K562 (cell line): ENCODE measurements at regions not wholly inside any gene's neighbourhood (a gene's known extent, or its start where the extent isn't known, plus 50 kb on each side); places are given as distances from the start of the nearest gene placed in this dataset.

ENCODE experiments used
- ATAC-seq: fragments of 200-7000 bp; cut with Tn5 transposase; 3 replicates; pipeline ENCODE4 v1.9.1; 2020; ENCODE audit warnings: moderate library complexity
- BruUV-seq: library from RNA; stranded (reverse); fragments of 400-500 nt; replicated peaks from 2 replicates; lab custom pipeline; 2021; lab: Mats Ljungman, UMichigan
- CTCF ChIA-PET: fragments of 300-600 bp; formaldehyde crosslinking; extraction: SDS; loops from one replicate; lab custom pipeline; 2021; ENCODE audit warnings: low intra/inter-chr PET ratio; lab: Yijun Ruan, JAX
- POLR2A ChIA-PET: fragments of 300-600, 350-650 bp; sonication (Branson Sonifier 250); formaldehyde crosslinking; extraction: SDS; loops from one replicate; lab custom pipeline; 2021; ENCODE audit warnings: antibody characterized with exemption, inconsistent platforms; lab: Yijun Ruan, JAX
- DNase-seq, 4 experiments: peaks; one replicate each; pipeline versions ENCODE4 v3.0.0 to v3.0.0-alpha.2; 2011 to 2018; ENCODE audit warnings: low spot score in 3 of 4, mixed read lengths in 3 of 4; ENCODE audit errors: extremely low read depth in 1 of 4
- FAIRE-seq: peaks from 2 replicates; lab custom pipeline; 2011; peaks lifted over from hg19 to GRCh38; lab: Jason Lieb, UNC
- H2AFZ ChIP-seq: 2 replicates; pipeline ENCODE4 v1.6.0; 2011; ENCODE audit warnings: low read depth, low read length, control low read depth, inconsistent platforms
- H3K27ac ChIP-seq: fragments of 200-600 bp; 3 replicates; pipeline ENCODE4 v1.8.0; 2011; ENCODE audit warnings: low read depth, mild to moderate bottlenecking, control low read depth, inconsistent platforms, low read length, moderate library complexity, mixed read lengths; ENCODE audit errors: extremely low read depth
- H3K27me3 ChIP-seq, 2 experiments: fragments of 300-600 bp in 1 of 2; 2 replicates in 1 of 2; 3 replicates in 1 of 2; pipeline versions ENCODE4 v1.6.0 to v1.8.0; 2011; ENCODE audit warnings: inconsistent platforms in 2 of 2, low read length in 2 of 2, mild to moderate bottlenecking in 1 of 2, mixed read lengths in 1 of 2, moderate library complexity in 1 of 2; ENCODE audit not compliant: control insufficient read depth in 2 of 2, insufficient read depth in 2 of 2
- H3K36me3 ChIP-seq: fragments of 300-600 bp; 3 replicates; pipeline ENCODE4 v1.8.0; 2011; ENCODE audit warnings: mild to moderate bottlenecking, low read length, inconsistent platforms; ENCODE audit not compliant: control insufficient read depth, insufficient read depth
- H3K4me1 ChIP-seq, 2 experiments: fragments of 200-600 bp in 1 of 2; replicated peaks in 1 of 2; 2 replicates in 1 of 2; 3 replicates in 1 of 2; pipeline versions ENCODE4 v1.5.1 to v1.8.0; 2011; ENCODE audit warnings: inconsistent platforms in 2 of 2, low read length in 2 of 2, mild to moderate bottlenecking in 1 of 2, mixed read lengths in 1 of 2, moderate library complexity in 1 of 2; ENCODE audit not compliant: control insufficient read depth in 2 of 2, insufficient read depth in 2 of 2
- H3K4me2 ChIP-seq: 2 replicates; pipeline ENCODE4 v1.6.1; 2011; ENCODE audit warnings: low read length, control low read depth, inconsistent platforms, mixed read lengths; ENCODE audit not compliant: insufficient read depth
- H3K4me3 ChIP-seq: fragments of 200-600 bp; sonication (generic), shearing (Covaris generic); 2 replicates; pipeline ENCODE4 v1.5.1; 2016; ENCODE audit warnings: control low read depth, inconsistent platforms
- H3K79me2 ChIP-seq: fragments of 200-600 bp; 3 replicates; pipeline ENCODE4 v1.8.0; 2011; ENCODE audit warnings: low read length, inconsistent platforms; ENCODE audit not compliant: control insufficient read depth, insufficient read depth
- H3K9ac ChIP-seq, 2 experiments: 2 replicates each; pipeline versions ENCODE4 v1.6.0 to v1.6.1; 2011; ENCODE audit warnings: low read depth in 2 of 2, low read length in 2 of 2, control low read depth in 1 of 2, inconsistent platforms in 1 of 2, mild to moderate bottlenecking in 1 of 2, mixed read lengths in 1 of 2; ENCODE audit not compliant: insufficient read depth in 1 of 2
- H3K9me1 ChIP-seq: one replicate; pipeline ENCODE4 v1.6.0; 2011; ENCODE audit warnings: inconsistent platforms, mild to moderate bottlenecking, low read length, moderate library complexity; ENCODE audit not compliant: control insufficient read depth, insufficient read depth
- H3K9me3 ChIP-seq: replicated peaks from 2 replicates; pipeline ENCODE4 v1.5.1; 2011; ENCODE audit warnings: low read depth, low read length, inconsistent platforms; ENCODE audit not compliant: control insufficient read depth, insufficient read depth
- H4K20me1 ChIP-seq: replicated peaks from 2 replicates; pipeline ENCODE4 v1.6.1; 2011; ENCODE audit warnings: low read length, inconsistent platforms, mixed read lengths; ENCODE audit not compliant: control insufficient read depth, insufficient read depth
- RBM25 ChIP-seq: fragments of 200-400 bp; formaldehyde crosslinking; IDR thresholded peaks from 2 replicates; pipeline ENCODE4 v1.6.1; 2018; ENCODE audit warnings: low read length, low read depth, moderate library complexity; ENCODE audit not compliant: severe bottlenecking
- ZNF12 ChIP-seq: sonication (generic); formaldehyde crosslinking; IDR thresholded peaks from 2 replicates; pipeline ENCODE4 v1.4.0; 2020; ENCODE audit warnings: mild to moderate bottlenecking, missing genetic modification reagents
- ZNF444 ChIP-seq: fragments of 250-450 bp; sonication (Bioruptor Pico); IDR thresholded peaks from 2 replicates; pipeline ENCODE4 v1.4.0; 2020; ENCODE audit warnings: mild to moderate bottlenecking, moderate library complexity
- WGBS: fragments of 100-300 bp; shearing (Covaris generic); methylation state at CpG from one replicate; pipeline ENCODE4 v1.1.6; 2016; ENCODE audit warnings: low coverage, mixed read lengths; ENCODE audit not compliant: insufficient coverage; ENCODE audit errors: missing lambda C conversion rate; 5-methylcytosine and 5-hydroxymethylcytosine counted together
- in situ Hi-C: fragments of 300-500 bp; cut with MboI; formaldehyde crosslinking; loops from 4 replicates; pipeline ENCODE4 v1.15.0; 2018; ENCODE audit warnings: inconsistent platforms, mixed read lengths
- intact Hi-C: fragments of 100-400 bp; cut with micrococcal nuclease; formaldehyde crosslinking; loops from 2 replicates; pipeline ENCODE4 v1.14.2; 2022
- TF ChIP-seq, protein P1 (sequence below): fragments of 250-450 bp; sonication (Bioruptor Pico); IDR thresholded peaks from 2 replicates; pipeline ENCODE4 v1.4.0; 2020
- TF ChIP-seq, protein P2 (sequence below): IDR thresholded peaks from 2 replicates; pipeline ENCODE4 v1.6.1; 2016; ENCODE audit warnings: missing genetic modification characterization, missing compliant biosample characterization

DNA sequence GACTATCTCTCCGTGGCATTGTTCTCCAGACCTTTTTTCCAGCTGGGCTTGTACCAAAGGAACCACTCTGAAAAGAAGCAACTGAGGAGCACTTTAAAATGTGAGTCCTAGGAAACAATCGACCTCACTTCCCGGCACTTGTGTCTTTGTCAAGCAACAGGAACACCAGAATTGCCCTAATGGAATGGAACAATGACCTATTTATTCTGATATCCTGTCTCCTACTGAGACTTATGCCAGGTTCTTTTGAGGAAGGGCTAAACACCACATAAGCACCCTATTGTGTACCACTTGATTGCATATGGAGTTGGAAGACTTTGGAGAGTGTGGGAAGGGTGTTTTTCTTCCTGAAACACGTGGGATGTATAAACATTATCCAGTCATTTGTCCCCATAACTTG, 56.8 kb upstream of the TGFBR2 start:
- no peak overlapping the region for H3K9ac ChIP-seq
- no peak overlapping the region for H3K4me3 ChIP-seq
- 0% methylated on average over 4 of the region's 4 CpGs for WGBS
- in situ Hi-C loops (no loop called here), intact Hi-C loops (no loop called here)
- no peaks in the 10 kb centered on the region for H4K20me1 ChIP-seq
- H3K27me3 ChIP-seq, result no peaks in the 10 kb centered on the region
- no peaks in the 10 kb centered on the region for H3K4me1 ChIP-seq
- no peaks in the 10 kb centered on the region for H3K9me3 ChIP-seq
- BruUV-seq, result no TSS peak
- ATAC-seq, result no peak
- no peak for FAIRE-seq
- H3K27ac ChIP-seq, result no peak overlapping the region
- DNase-seq, result no peak
- POLR2A ChIA-PET, result no interaction called here
- CTCF ChIA-PET, result no interaction called here
- TF ChIP-seq, protein P1, sequence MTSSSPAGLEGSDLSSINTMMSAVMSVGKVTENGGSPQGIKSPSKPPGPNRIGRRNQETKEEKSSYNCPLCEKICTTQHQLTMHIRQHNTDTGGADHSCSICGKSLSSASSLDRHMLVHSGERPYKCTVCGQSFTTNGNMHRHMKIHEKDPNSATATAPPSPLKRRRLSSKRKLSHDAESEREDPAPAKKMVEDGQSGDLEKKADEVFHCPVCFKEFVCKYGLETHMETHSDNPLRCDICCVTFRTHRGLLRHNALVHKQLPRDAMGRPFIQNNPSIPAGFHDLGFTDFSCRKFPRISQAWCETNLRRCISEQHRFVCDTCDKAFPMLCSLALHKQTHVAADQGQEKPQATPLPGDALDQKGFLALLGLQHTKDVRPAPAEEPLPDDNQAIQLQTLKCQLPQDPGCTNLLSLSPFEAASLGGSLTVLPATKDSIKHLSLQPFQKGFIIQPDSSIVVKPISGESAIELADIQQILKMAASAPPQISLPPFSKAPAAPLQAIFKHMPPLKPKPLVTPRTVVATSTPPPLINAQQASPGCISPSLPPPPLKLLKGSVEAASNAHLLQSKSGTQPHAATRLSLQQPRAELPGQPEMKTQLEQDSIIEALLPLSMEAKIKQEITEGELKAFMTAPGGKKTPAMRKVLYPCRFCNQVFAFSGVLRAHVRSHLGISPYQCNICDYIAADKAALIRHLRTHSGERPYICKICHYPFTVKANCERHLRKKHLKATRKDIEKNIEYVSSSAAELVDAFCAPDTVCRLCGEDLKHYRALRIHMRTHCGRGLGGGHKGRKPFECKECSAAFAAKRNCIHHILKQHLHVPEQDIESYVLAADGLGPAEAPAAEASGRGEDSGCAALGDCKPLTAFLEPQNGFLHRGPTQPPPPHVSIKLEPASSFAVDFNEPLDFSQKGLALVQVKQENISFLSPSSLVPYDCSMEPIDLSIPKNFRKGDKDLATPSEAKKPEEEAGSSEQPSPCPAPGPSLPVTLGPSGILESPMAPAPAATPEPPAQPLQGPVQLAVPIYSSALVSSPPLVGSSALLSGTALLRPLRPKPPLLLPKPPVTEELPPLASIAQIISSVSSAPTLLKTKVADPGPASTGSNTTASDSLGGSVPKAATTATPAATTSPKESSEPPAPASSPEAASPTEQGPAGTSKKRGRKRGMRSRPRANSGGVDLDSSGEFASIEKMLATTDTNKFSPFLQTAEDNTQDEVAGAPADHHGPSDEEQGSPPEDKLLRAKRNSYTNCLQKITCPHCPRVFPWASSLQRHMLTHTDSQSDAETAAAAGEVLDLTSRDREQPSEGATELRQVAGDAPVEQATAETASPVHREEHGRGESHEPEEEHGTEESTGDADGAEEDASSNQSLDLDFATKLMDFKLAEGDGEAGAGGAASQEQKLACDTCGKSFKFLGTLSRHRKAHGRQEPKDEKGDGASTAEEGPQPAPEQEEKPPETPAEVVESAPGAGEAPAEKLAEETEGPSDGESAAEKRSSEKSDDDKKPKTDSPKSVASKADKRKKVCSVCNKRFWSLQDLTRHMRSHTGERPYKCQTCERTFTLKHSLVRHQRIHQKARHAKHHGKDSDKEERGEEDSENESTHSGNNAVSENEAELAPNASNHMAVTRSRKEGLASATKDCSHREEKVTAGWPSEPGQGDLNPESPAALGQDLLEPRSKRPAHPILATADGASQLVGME (CRISPR knock-in tag), result no peak
- no peak for TF ChIP-seq ZNF12 (CRISPR knock-in tag)
- TF ChIP-seq, protein P2, sequence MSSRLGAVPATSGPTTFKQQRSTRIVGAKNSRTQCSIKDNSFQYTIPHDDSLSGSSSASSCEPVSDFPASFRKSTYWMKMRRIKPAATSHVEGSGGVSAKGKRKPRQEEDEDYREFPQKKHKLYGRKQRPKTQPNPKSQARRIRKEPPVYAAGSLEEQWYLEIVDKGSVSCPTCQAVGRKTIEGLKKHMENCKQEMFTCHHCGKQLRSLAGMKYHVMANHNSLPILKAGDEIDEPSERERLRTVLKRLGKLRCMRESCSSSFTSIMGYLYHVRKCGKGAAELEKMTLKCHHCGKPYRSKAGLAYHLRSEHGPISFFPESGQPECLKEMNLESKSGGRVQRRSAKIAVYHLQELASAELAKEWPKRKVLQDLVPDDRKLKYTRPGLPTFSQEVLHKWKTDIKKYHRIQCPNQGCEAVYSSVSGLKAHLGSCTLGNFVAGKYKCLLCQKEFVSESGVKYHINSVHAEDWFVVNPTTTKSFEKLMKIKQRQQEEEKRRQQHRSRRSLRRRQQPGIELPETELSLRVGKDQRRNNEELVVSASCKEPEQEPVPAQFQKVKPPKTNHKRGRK (tag), result no peak
- no peak for TF ChIP-seq RBM25
- TF ChIP-seq ZNF444 (CRISPR knock-in tag), result no peak
- H3K9me1 ChIP-seq, result no peaks in the 10 kb centered on the region
- H3K4me2 ChIP-seq, result no peak overlapping the region
- no peaks in the 10 kb centered on the region for H3K79me2 ChIP-seq
- no peak overlapping the region for H2AFZ ChIP-seq
- no peaks in the 10 kb centered on the region for H3K36me3 ChIP-seq
